ENCODE measurements at regions not wholly inside any gene's neighbourhood (a gene's known extent, or its start where the extent isn't known, plus 50 kb on each side); places are given as distances from the start of the nearest gene placed in this dataset.

- H3K4me3 Mint-ChIP-seq, result no peak overlapping the region
- Histone ChIP-seq H3K27me3 (ENCODE audit: control insufficient read depth, insufficient read depth, low read length, poor library complexity, severe bottlenecking) (no peaks in the 10 kb centered on the region), H3K36me3 (ENCODE audit: control insufficient read depth, insufficient read depth, low read length) (no peaks in the 10 kb centered on the region), H3K4me1 (ENCODE audit: control insufficient read depth, insufficient read depth, low read length) (no peaks in the 10 kb centered on the region), H3K9me3 (ENCODE audit: control insufficient read depth, low read length) (peaks cover 39% of the 10 kb centered on the region), H3K4me3 (ENCODE audit: low read length) (no peak overlapping the region), H3K9ac (ENCODE audit: extremely low read depth, low read length, poor library complexity, severe bottlenecking) (no peak overlapping the region), H3K27ac (ENCODE audit: low read depth, low read length) (no peak overlapping the region)
- no peak overlapping the region for H3K27ac Mint-ChIP-seq
- peaks cover 8% of the 10 kb centered on the region for H3K36me3 Mint-ChIP-seq (ENCODE audit: low read depth)
- peaks cover 33% of the 10 kb centered on the region for H3K9me3 Mint-ChIP-seq
- DNase-seq, result no peak
- 87 to 88% methylated on average over 5 to 6 of the region's 6 CpGs for WGBS, 2 experiments (ENCODE audit: insufficient coverage in 1 of 2, insufficient read length in 1 of 2)
- H3K4me1 Mint-ChIP-seq, result no peaks in the 10 kb centered on the region
- no peak for TF ChIP-seq CTCF (conservative IDR thresholded peaks at IDR 0.05)
- no peaks in the 10 kb centered on the region for H3K27me3 Mint-ChIP-seq (ENCODE audit: insufficient read depth)
These were observed 73.7 kb upstream of the RAP1B start for GRCh38 chr12:68536885-68537485.

GRCh38 chr12:68537571-68537970 lies 73.1 kb upstream of the RAP1B start:
- Mint-ChIP-seq H3K9me3 (peaks cover 37% of the 10 kb centered on the region), H3K4me1 (no peaks in the 10 kb centered on the region)

GRCh38 chr12:68538726-68539614 lies 71.7 kb upstream of the RAP1B start:
- H3K27me3 ChIP-seq (ENCODE audit: control insufficient read depth, insufficient read depth, low read length, poor library complexity, severe bottlenecking), result no peaks in the 10 kb centered on the region
- TF ChIP-seq CTCF (conservative IDR thresholded peaks at IDR 0.05), result no peak
- H3K4me3 ChIP-seq (ENCODE audit: low read length), result peak overlapping the region; percentile 30
- Mint-ChIP-seq H3K27me3 (ENCODE audit: insufficient read depth) (no peaks in the 10 kb centered on the region), H3K4me3 (no peak overlapping the region), H3K27ac (peak overlapping the region; percentile 30), H3K4me1 (no peaks in the 10 kb centered on the region), H3K9me3 (peaks cover 46% of the 10 kb centered on the region), H3K36me3 (ENCODE audit: low read depth) (peaks cover 8% of the 10 kb centered on the region)
- 45 to 57% methylated on average over 5 to 10 of the region's 11 CpGs for WGBS, 2 experiments (ENCODE audit: insufficient coverage in 1 of 2, insufficient read length in 1 of 2)
- no peaks in the 10 kb centered on the region for H3K4me1 ChIP-seq (ENCODE audit: control insufficient read depth, insufficient read depth, low read length)
- H3K27ac ChIP-seq (ENCODE audit: low read depth, low read length), result no peak overlapping the region
- no peaks in the 10 kb centered on the region for H3K36me3 ChIP-seq (ENCODE audit: control insufficient read depth, insufficient read depth, low read length)
- peak; percentile 84 for DNase-seq
- peaks cover 48% of the 10 kb centered on the region for H3K9me3 ChIP-seq (ENCODE audit: control insufficient read depth, low read length)
- H3K9ac ChIP-seq (ENCODE audit: extremely low read depth, low read length, poor library complexity, severe bottlenecking), result no peak overlapping the region

More at GRCh38 chr12:68537571-68537970, 73.1 kb upstream of the RAP1B start:
- no peaks in the 10 kb centered on the region for H3K27me3 ChIP-seq (ENCODE audit: control insufficient read depth, insufficient read depth, low read length, poor library complexity, severe bottlenecking)
- no peak for DNase-seq
- no peaks in the 10 kb centered on the region for H3K27me3 Mint-ChIP-seq (ENCODE audit: insufficient read depth)
- peaks cover 8% of the 10 kb centered on the region for H3K36me3 Mint-ChIP-seq (ENCODE audit: low read depth)
- no peak overlapping the region for H3K9ac ChIP-seq (ENCODE audit: extremely low read depth, low read length, poor library complexity, severe bottlenecking)
- H3K27ac Mint-ChIP-seq, result no peak overlapping the region
- H3K4me3 ChIP-seq (ENCODE audit: low read length), result no peak overlapping the region
- H3K9me3 ChIP-seq (ENCODE audit: control insufficient read depth, low read length), result peaks cover 42% of the 10 kb centered on the region
- WGBS, 2 experiments (ENCODE audit: insufficient coverage in 1 of 2, insufficient read length in 1 of 2), result 94% methylated on average over 2 of the region's 2 CpGs; no CpG with 5 or more reads in 1 of the 2 experiments
- no peak for TF ChIP-seq CTCF (conservative IDR thresholded peaks at IDR 0.05)
- no peaks in the 10 kb centered on the region for H3K36me3 ChIP-seq (ENCODE audit: control insufficient read depth, insufficient read depth, low read length)
- H3K4me3 Mint-ChIP-seq, result no peak overlapping the region
- H3K4me1 ChIP-seq (ENCODE audit: control insufficient read depth, insufficient read depth, low read length), result no peaks in the 10 kb centered on the region
- H3K27ac ChIP-seq (ENCODE audit: low read depth, low read length), result no peak overlapping the region
